GM12878 (cell line): ENCODE measurements at regions not wholly inside any gene's neighbourhood (a gene's known extent, or its start where the extent isn't known, plus 50 kb on each side); places are given as distances from the start of the nearest gene placed in this dataset.
A peak's percentile ranks its signal among the peaks of the same experiment; 100 is the strongest.

Source experiments
- DPF2 ChIP-seq: fragments of 450-650 bp; IDR thresholded peaks from 2 replicates; pipeline ENCODE4 v1.6.1; 2017; ENCODE audit warnings: mild to moderate bottlenecking
- ETV6 ChIP-seq, 2 experiments: fragments of 450-650 bp in 1 of 2; IDR thresholded peaks in 1 of 2; conservative IDR thresholded peaks in 1 of 2; 2 replicates each; pipeline ENCODE4 v1.6.1; 2014; ENCODE audit warnings: antibody characterized with exemption in 1 of 2, borderline replicate concordance in 1 of 2, low read depth in 1 of 2, mild to moderate bottlenecking in 1 of 2, moderate library complexity in 1 of 2
- FOXM1 ChIP-seq: IDR thresholded peaks from 2 replicates; pipeline ENCODE4 v1.6.1; 2012; ENCODE audit warnings: low read depth, mild to moderate bottlenecking, inconsistent platforms, low read length, moderate library complexity
- MTA2 ChIP-seq: fragments of 450-650 bp; IDR thresholded peaks from 2 replicates; pipeline ENCODE4 v1.6.1; 2016; ENCODE audit warnings: low read depth, mild to moderate bottlenecking, moderate library complexity
- MTA3 ChIP-seq: IDR thresholded peaks from 2 replicates; pipeline ENCODE4 v1.6.1; 2012; ENCODE audit warnings: low read length, inconsistent platforms, borderline replicate concordance
- NBN ChIP-seq: fragments of 450-650 bp; IDR thresholded peaks from 2 replicates; pipeline ENCODE4 v1.6.1; 2016
- NR2F1 ChIP-seq: fragments of 450-650 bp; conservative IDR thresholded peaks from 2 replicates; pipeline ENCODE4 v1.6.1; 2017; ENCODE audit warnings: mild to moderate bottlenecking
- RELA ChIP-seq: fragments of 450-650 bp; IDR thresholded peaks from 2 replicates; pipeline ENCODE4 v1.8.0; 2014; ENCODE audit warnings: borderline replicate concordance; ENCODE audit not compliant: partially characterized antibody
- WRNIP1 ChIP-seq: IDR thresholded peaks from 2 replicates; pipeline ENCODE4 v1.6.1; 2011; ENCODE audit warnings: low read depth, low read length, improper control_type of control experiment, borderline replicate concordance
- ZBED1 ChIP-seq: IDR thresholded peaks from 2 replicates; pipeline ENCODE4 v1.6.1; 2016; ENCODE audit warnings: borderline replicate concordance
- ZNF384 ChIP-seq: IDR thresholded peaks from 2 replicates; pipeline ENCODE4 v1.6.1; 2012; ENCODE audit warnings: low read depth, mild to moderate bottlenecking, low read length, improper control_type of control experiment, borderline replicate concordance
- TF ChIP-seq, protein P1 (sequence below): fragments of 450-650 bp; IDR thresholded peaks from 2 replicates; pipeline ENCODE4 v1.6.1; 2017; ENCODE audit warnings: mild to moderate bottlenecking, moderate library complexity
- TF ChIP-seq, protein P2 (sequence below): fragments of 450-650 bp; IDR thresholded peaks from 2 replicates; pipeline ENCODE4 v1.6.1; 2017; ENCODE audit warnings: mild to moderate bottlenecking, low read depth, inconsistent platforms; ENCODE audit not compliant: poor library complexity, severe bottlenecking
- TF ChIP-seq, protein P3 (sequence below): fragments of 450-650 bp; formaldehyde crosslinking; IDR thresholded peaks from 2 replicates; pipeline ENCODE4 v1.4.0; 2022; ENCODE audit warnings: mild to moderate bottlenecking, moderate library complexity
- TF ChIP-seq, protein P4 (sequence below): IDR thresholded peaks from 2 replicates; pipeline ENCODE4 v1.6.1; 2012; ENCODE audit warnings: mild to moderate bottlenecking, low read depth, low read length

DNA sequence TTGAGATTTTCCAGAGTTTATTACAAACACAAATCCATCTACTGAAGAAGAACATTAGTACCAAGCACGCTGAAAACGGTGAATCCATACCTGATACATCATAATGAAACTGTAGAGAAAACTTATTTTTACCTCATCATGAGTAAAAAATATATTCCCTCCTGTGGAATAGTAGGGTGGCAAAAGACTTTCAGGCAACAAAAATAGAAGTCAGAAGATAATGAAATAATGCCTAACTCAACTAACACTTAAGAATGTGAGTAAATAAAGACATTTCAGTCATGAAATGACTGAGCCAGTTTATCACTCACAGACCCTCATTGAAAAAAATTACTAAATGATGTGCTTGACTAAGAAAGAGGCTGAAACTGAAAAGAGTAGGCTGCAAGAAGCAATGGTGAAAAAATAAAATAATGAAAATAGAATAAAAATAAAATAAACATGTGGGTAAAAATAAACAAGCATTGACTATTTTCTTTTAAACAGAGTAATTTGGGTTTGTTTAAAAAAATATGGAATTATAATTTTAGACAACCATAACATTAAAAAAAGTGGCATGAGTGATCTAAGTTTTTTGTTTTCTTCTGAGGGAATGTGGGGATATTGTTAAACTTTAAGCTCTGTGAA, 148.6 kb downstream of the ASCL1 start (continued):
- TF ChIP-seq, protein P1, sequence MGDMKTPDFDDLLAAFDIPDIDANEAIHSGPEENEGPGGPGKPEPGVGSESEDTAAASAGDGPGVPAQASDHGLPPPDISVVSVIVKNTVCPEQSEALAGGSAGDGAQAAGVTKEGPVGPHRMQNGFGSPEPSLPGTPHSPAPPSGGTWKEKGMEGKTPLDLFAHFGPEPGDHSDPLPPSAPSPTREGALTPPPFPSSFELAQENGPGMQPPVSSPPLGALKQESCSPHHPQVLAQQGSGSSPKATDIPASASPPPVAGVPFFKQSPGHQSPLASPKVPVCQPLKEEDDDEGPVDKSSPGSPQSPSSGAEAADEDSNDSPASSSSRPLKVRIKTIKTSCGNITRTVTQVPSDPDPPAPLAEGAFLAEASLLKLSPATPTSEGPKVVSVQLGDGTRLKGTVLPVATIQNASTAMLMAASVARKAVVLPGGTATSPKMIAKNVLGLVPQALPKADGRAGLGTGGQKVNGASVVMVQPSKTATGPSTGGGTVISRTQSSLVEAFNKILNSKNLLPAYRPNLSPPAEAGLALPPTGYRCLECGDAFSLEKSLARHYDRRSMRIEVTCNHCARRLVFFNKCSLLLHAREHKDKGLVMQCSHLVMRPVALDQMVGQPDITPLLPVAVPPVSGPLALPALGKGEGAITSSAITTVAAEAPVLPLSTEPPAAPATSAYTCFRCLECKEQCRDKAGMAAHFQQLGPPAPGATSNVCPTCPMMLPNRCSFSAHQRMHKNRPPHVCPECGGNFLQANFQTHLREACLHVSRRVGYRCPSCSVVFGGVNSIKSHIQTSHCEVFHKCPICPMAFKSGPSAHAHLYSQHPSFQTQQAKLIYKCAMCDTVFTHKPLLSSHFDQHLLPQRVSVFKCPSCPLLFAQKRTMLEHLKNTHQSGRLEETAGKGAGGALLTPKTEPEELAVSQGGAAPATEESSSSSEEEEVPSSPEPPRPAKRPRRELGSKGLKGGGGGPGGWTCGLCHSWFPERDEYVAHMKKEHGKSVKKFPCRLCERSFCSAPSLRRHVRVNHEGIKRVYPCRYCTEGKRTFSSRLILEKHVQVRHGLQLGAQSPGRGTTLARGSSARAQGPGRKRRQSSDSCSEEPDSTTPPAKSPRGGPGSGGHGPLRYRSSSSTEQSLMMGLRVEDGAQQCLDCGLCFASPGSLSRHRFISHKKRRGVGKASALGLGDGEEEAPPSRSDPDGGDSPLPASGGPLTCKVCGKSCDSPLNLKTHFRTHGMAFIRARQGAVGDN, result peak; percentile 65
- peak; percentile 95 for TF ChIP-seq DPF2
- TF ChIP-seq, protein P2, sequence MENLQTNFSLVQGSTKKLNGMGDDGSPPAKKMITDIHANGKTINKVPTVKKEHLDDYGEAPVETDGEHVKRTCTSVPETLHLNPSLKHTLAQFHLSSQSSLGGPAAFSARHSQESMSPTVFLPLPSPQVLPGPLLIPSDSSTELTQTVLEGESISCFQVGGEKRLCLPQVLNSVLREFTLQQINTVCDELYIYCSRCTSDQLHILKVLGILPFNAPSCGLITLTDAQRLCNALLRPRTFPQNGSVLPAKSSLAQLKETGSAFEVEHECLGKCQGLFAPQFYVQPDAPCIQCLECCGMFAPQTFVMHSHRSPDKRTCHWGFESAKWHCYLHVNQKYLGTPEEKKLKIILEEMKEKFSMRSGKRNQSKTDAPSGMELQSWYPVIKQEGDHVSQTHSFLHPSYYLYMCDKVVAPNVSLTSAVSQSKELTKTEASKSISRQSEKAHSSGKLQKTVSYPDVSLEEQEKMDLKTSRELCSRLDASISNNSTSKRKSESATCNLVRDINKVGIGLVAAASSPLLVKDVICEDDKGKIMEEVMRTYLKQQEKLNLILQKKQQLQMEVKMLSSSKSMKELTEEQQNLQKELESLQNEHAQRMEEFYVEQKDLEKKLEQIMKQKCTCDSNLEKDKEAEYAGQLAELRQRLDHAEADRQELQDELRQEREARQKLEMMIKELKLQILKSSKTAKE, result peak; percentile 98
- TF ChIP-seq, protein P3, sequence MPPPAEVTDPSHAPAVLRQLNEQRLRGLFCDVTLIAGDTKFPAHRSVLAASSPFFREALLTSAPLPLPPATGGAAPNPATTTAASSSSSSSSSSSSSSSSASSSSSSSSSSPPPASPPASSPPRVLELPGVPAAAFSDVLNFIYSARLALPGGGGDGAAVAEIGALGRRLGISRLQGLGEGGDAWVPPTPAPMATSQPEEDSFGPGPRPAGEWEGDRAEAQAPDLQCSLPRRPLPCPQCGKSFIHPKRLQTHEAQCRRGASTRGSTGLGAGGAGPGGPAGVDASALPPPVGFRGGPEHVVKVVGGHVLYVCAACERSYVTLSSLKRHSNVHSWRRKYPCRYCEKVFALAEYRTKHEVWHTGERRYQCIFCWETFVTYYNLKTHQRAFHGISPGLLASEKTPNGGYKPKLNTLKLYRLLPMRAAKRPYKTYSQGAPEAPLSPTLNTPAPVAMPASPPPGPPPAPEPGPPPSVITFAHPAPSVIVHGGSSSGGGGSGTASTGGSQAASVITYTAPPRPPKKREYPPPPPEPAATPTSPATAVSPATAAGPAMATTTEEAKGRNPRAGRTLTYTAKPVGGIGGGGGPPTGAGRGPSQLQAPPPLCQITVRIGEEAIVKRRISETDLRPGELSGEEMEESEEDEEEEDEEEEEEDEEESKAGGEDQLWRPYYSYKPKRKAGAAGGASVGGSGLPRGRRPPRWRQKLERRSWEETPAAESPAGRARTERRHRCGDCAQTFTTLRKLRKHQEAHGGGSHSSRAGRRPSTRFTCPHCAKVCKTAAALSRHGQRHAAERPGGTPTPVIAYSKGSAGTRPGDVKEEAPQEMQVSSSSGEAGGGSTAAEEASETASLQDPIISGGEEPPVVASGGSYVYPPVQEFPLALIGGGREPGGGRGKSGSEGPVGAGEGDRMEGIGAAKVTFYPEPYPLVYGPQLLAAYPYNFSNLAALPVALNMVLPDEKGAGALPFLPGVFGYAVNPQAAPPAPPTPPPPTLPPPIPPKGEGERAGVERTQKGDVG (CRISPR knock-in tag), result no peak
- TF ChIP-seq MTA2, result peak; percentile 99
- TF ChIP-seq RELA, result peak; percentile 63
- TF ChIP-seq ZBED1, result peak; percentile 96
- TF ChIP-seq ZNF384, result peak; percentile 79
- TF ChIP-seq NBN, result peak; percentile 78; the same call in 1 of the 2 replicates
- TF ChIP-seq NR2F1, result peak; percentile 51
- TF ChIP-seq WRNIP1, result no peak
- peak; percentile 98 for TF ChIP-seq FOXM1
- TF ChIP-seq MTA3, result peak; percentile 99
- TF ChIP-seq, protein P4, sequence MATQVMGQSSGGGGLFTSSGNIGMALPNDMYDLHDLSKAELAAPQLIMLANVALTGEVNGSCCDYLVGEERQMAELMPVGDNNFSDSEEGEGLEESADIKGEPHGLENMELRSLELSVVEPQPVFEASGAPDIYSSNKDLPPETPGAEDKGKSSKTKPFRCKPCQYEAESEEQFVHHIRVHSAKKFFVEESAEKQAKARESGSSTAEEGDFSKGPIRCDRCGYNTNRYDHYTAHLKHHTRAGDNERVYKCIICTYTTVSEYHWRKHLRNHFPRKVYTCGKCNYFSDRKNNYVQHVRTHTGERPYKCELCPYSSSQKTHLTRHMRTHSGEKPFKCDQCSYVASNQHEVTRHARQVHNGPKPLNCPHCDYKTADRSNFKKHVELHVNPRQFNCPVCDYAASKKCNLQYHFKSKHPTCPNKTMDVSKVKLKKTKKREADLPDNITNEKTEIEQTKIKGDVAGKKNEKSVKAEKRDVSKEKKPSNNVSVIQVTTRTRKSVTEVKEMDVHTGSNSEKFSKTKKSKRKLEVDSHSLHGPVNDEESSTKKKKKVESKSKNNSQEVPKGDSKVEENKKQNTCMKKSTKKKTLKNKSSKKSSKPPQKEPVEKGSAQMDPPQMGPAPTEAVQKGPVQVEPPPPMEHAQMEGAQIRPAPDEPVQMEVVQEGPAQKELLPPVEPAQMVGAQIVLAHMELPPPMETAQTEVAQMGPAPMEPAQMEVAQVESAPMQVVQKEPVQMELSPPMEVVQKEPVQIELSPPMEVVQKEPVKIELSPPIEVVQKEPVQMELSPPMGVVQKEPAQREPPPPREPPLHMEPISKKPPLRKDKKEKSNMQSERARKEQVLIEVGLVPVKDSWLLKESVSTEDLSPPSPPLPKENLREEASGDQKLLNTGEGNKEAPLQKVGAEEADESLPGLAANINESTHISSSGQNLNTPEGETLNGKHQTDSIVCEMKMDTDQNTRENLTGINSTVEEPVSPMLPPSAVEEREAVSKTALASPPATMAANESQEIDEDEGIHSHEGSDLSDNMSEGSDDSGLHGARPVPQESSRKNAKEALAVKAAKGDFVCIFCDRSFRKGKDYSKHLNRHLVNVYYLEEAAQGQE, result no peak
- TF ChIP-seq ETV6 (conservative IDR thresholded peaks at IDR 0.05 in 1 of 2, IDR thresholded peaks at IDR 0.05 in 1 of 2; ENCODE audit: borderline replicate concordance in 1 of 2, low read depth in 1 of 2), result peak in 1 of 2 experiments; percentile 64; a peak in 1 of 4 replicates
